ENCODE measurements at regions not wholly inside any gene's neighbourhood (a gene's known extent, or its start where the extent isn't known, plus 50 kb on each side); places are given as distances from the start of the nearest gene placed in this dataset.

GRCh38 chr7:63044721-63045120, 953.9 kb upstream of the ZNF722 start:
- H3K27ac ChIP-seq (ENCODE audit: low read depth, low read length, poor library complexity, severe bottlenecking) = no peak overlapping the region
- no peaks in the 10 kb centered on the region for H3K36me3 ChIP-seq (ENCODE audit: insufficient read depth, low read length)
- H3K9me3 ChIP-seq (ENCODE audit: low read length) = no peaks in the 10 kb centered on the region; the same call in 1 of the 2 replicates
- TF ChIP-seq EZH2phosphoT487 (IDR thresholded peaks at IDR 0.05; ENCODE audit: borderline replicate concordance, low read depth, low read length) (no peak), CTCF (conservative IDR thresholded peaks at IDR 0.05; ENCODE audit: low read length) (no peak)
- no peaks in the 10 kb centered on the region for H3K79me2 ChIP-seq (ENCODE audit: insufficient read depth, low read depth, low read length)
- H2AFZ ChIP-seq (ENCODE audit: low read length) = no peak overlapping the region
- intact Hi-C loops (cut with micrococcal nuclease; ENCODE audit: unreplicated experiment) = no loop called here
- H3K4me2 ChIP-seq (ENCODE audit: low read length) = no peak overlapping the region
- ChIA-PET CTCF (ENCODE audit: unreplicated experiment) (no interaction called here), POLR2A (no interaction called here)
- no peaks in the 10 kb centered on the region for H3K4me1 ChIP-seq (ENCODE audit: insufficient read depth, low read length, poor library complexity, severe bottlenecking)
- no peaks in the 10 kb centered on the region for H4K20me1 ChIP-seq (ENCODE audit: insufficient read depth, low read length)
- DNase-seq (ENCODE audit: low spot score) = no peak
- no peak overlapping the region for H3K4me3 ChIP-seq (ENCODE audit: low read depth, low read length, poor library complexity, severe bottlenecking)
- no peaks in the 10 kb centered on the region for H3K9me2 ChIP-seq (ENCODE audit: insufficient read depth, low read length)
- BruUV-seq (replicated peaks) = no TSS peak

DNA sequence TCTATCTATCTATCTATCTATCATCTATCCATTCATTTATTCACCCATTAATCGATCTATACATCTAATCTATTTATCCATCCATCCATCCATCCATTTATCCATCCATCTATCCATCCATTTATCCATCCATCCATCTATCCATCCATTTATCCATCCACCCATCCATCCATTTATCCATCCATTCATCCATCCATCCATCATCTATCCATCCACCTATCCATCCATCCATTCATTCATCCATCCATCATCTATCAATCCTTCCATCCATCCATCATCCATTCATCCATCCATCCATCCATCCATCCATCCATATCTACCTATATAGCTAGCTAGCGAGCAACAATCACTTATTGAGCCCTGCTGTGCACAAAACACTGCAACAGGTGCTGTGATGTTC, 953.1 kb upstream of the ZNF722 start:
- CTCF ChIA-PET (ENCODE audit: unreplicated experiment) = no interaction called here
- H3K9me3 ChIP-seq (ENCODE audit: low read length) = no peaks in the 10 kb centered on the region; the same call in 1 of the 2 replicates
- DNase-seq (ENCODE audit: low spot score) = no peak
- no TSS peak for BruUV-seq (replicated peaks)
- H3K4me2 ChIP-seq (ENCODE audit: low read length) = no peak overlapping the region
- H3K79me2 ChIP-seq (ENCODE audit: insufficient read depth, low read depth, low read length) = no peaks in the 10 kb centered on the region
- H3K27ac ChIP-seq (ENCODE audit: low read depth, low read length, poor library complexity, severe bottlenecking) = no peak overlapping the region
- no peaks in the 10 kb centered on the region for H3K4me1 ChIP-seq (ENCODE audit: insufficient read depth, low read length, poor library complexity, severe bottlenecking)
- no peak overlapping the region for H2AFZ ChIP-seq (ENCODE audit: low read length)
- no peaks in the 10 kb centered on the region for H4K20me1 ChIP-seq (ENCODE audit: insufficient read depth, low read length)
- H3K36me3 ChIP-seq (ENCODE audit: insufficient read depth, low read length) = no peaks in the 10 kb centered on the region
- TF ChIP-seq CTCF (conservative IDR thresholded peaks at IDR 0.05; ENCODE audit: low read length) (no peak), EZH2phosphoT487 (IDR thresholded peaks at IDR 0.05; ENCODE audit: borderline replicate concordance, low read depth, low read length) (no peak)
- intact Hi-C loops (cut with micrococcal nuclease; ENCODE audit: unreplicated experiment) = no loop called here
- POLR2A ChIA-PET = no interaction called here
- no peaks in the 10 kb centered on the region for H3K9me2 ChIP-seq (ENCODE audit: insufficient read depth, low read length)
- no peak overlapping the region for H3K4me3 ChIP-seq (ENCODE audit: low read depth, low read length, poor library complexity, severe bottlenecking)

DNA sequence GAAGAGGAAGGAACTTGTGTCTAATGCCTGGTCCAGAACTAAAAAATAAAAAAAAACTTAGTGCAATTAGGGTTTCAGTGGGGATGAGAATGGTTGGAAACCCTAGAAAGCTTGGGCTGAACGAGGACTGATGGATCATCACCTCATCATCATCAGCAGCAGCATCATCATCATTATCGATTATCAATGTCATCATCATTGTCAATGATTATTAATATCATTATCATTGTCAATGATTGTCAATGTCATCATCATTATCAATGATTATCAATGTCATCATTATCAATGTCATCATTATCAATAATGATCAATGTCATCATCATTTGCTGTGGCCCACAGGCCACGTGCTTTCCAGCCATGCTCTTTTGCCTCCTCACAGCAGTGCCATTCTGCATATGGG, 952.0 kb upstream of the ZNF722 start:
- POLR2A ChIA-PET = no interaction called here
- H3K79me2 ChIP-seq (ENCODE audit: insufficient read depth, low read depth, low read length) = no peaks in the 10 kb centered on the region
- no peak for DNase-seq (ENCODE audit: low spot score)
- H2AFZ ChIP-seq (ENCODE audit: low read length) = no peak overlapping the region
- intact Hi-C loops (cut with micrococcal nuclease; ENCODE audit: unreplicated experiment) = no loop called here
- no peak overlapping the region for H3K27ac ChIP-seq (ENCODE audit: low read depth, low read length, poor library complexity, severe bottlenecking)
- CTCF ChIA-PET (ENCODE audit: unreplicated experiment) = no interaction called here
- no peaks in the 10 kb centered on the region for H3K9me2 ChIP-seq (ENCODE audit: insufficient read depth, low read length)
- no peaks in the 10 kb centered on the region; the same call in 1 of the 2 replicates for H3K9me3 ChIP-seq (ENCODE audit: low read length)
- H4K20me1 ChIP-seq (ENCODE audit: insufficient read depth, low read length) = no peaks in the 10 kb centered on the region
- no peaks in the 10 kb centered on the region for H3K36me3 ChIP-seq (ENCODE audit: insufficient read depth, low read length)
- H3K4me3 ChIP-seq (ENCODE audit: low read depth, low read length, poor library complexity, severe bottlenecking) = no peak overlapping the region
- BruUV-seq (replicated peaks) = no TSS peak
- H3K4me1 ChIP-seq (ENCODE audit: insufficient read depth, low read length, poor library complexity, severe bottlenecking) = no peaks in the 10 kb centered on the region
- TF ChIP-seq EZH2phosphoT487 (IDR thresholded peaks at IDR 0.05; ENCODE audit: borderline replicate concordance, low read depth, low read length) (no peak), CTCF (conservative IDR thresholded peaks at IDR 0.05; ENCODE audit: low read length) (no peak)
- no peak overlapping the region for H3K4me2 ChIP-seq (ENCODE audit: low read length)
